ENCODE measurements at regions not wholly inside any gene's neighbourhood (a gene's known extent, or its start where the extent isn't known, plus 50 kb on each side); places are given as distances from the start of the nearest gene placed in this dataset.

- TF ChIP-seq CTCF (IDR thresholded peaks at IDR 0.05; ENCODE audit: control extremely low read depth, extremely low read depth) = no peak
- Histone ChIP-seq H3K36me3 (ENCODE audit: control insufficient read depth in 4 of 4, insufficient read depth in 4 of 4, low read length in 4 of 4) (no peaks in the 10 kb centered on the region), H3K27me3 (ENCODE audit: control insufficient read depth in 3 of 3, insufficient read depth in 3 of 3, low read length in 2 of 3) (peaks cover 0 to 11% (median 0%) of the 10 kb centered on the region in 3 donors), H3K9me3 (ENCODE audit: control insufficient read depth in 4 of 4, insufficient read depth in 3 of 4, low read length in 3 of 4) (peaks cover 0 to 2% (median 0%) of the 10 kb centered on the region in 4 donors), H3K4me3 (no peak overlapping the region), H3K4me1 (ENCODE audit: control insufficient read depth in 5 of 5, insufficient read depth in 5 of 5, low read length in 5 of 5) (peaks cover 0 to 4% (median 0%) of the 10 kb centered on the region in 5 donors), H3K9ac (ENCODE audit: insufficient read depth in 1 of 2, low read length in 2 of 2) (no peak overlapping the region), H3K27ac (ENCODE audit: low read depth in 1 of 2, low read length in 1 of 2) (no peak overlapping the region)
- no peak for ATAC-seq (ENCODE audit: insufficient read depth, low FRiP score)
- DNase-seq = no peak
- 70 to 75% methylated on average over 5 of the region's 5 CpGs for WGBS, 2 donors
Measured at GRCh38 chr16:9151074-9151473, 59.6 kb downstream of the HAPSTR1 start.

- Histone ChIP-seq H3K4me1 (ENCODE audit: control insufficient read depth in 5 of 5, insufficient read depth in 5 of 5, low read length in 5 of 5) (peaks cover 0 to 4% (median 0%) of the 10 kb centered on the region in 5 donors), H3K27me3 (ENCODE audit: control insufficient read depth in 3 of 3, insufficient read depth in 3 of 3, low read length in 2 of 3) (peaks cover 0 to 11% (median 0%) of the 10 kb centered on the region in 3 donors), H3K9ac (ENCODE audit: insufficient read depth in 1 of 2, low read length in 2 of 2) (no peak overlapping the region), H3K27ac (ENCODE audit: low read depth in 1 of 2, low read length in 1 of 2) (no peak overlapping the region), H3K4me3 (no peak overlapping the region), H3K9me3 (ENCODE audit: control insufficient read depth in 4 of 4, insufficient read depth in 3 of 4, low read length in 3 of 4) (peaks cover 0 to 2% (median 0%) of the 10 kb centered on the region in 4 donors), H3K36me3 (ENCODE audit: control insufficient read depth in 4 of 4, insufficient read depth in 4 of 4, low read length in 4 of 4) (no peaks in the 10 kb centered on the region)
- no peak for TF ChIP-seq CTCF (IDR thresholded peaks at IDR 0.05; ENCODE audit: control extremely low read depth, extremely low read depth)
- ATAC-seq (ENCODE audit: insufficient read depth, low FRiP score) (no peak), DNase-seq (peak; percentile 37 to 81 (median 69))
- 60 to 66% methylated on average over 5 of the region's 5 CpGs for WGBS, 2 donors
Measured at GRCh38 chr16:9151597-9151996, 60.2 kb downstream of the HAPSTR1 start.

GRCh38 chr16:9152649-9153501 lies 61.4 kb downstream of the HAPSTR1 start:
- no peak for TF ChIP-seq CTCF (IDR thresholded peaks at IDR 0.05; ENCODE audit: control extremely low read depth, extremely low read depth)
- 71 to 82% methylated on average over 19 of the region's 19 CpGs for WGBS, 2 donors
- H3K36me3 ChIP-seq (ENCODE audit: control insufficient read depth in 4 of 4, insufficient read depth in 4 of 4, low read length in 4 of 4) = no peaks in the 10 kb centered on the region

More at GRCh38 chr16:9152649-9153501, 61.4 kb downstream of the HAPSTR1 start:
- Histone ChIP-seq H3K4me1 (ENCODE audit: control insufficient read depth in 5 of 5, insufficient read depth in 5 of 5, low read length in 5 of 5) (peaks cover 0 to 4% (median 0%) of the 10 kb centered on the region in 5 donors), H3K9ac (ENCODE audit: insufficient read depth in 1 of 2, low read length in 2 of 2) (no peak overlapping the region), H3K4me3 (no peak overlapping the region), H3K27me3 (ENCODE audit: control insufficient read depth in 3 of 3, insufficient read depth in 3 of 3, low read length in 2 of 3) (peaks cover 0 to 11% (median 0%) of the 10 kb centered on the region in 3 donors), H3K9me3 (ENCODE audit: control insufficient read depth in 4 of 4, insufficient read depth in 3 of 4, low read length in 3 of 4) (peaks cover 0 to 2% (median 0%) of the 10 kb centered on the region in 4 donors), H3K27ac (ENCODE audit: low read depth in 1 of 2, low read length in 1 of 2) (no peak overlapping the region)
- DNase-seq = no peak
- no peak for ATAC-seq (ENCODE audit: insufficient read depth, low FRiP score)
